HG02623 (cell line): ENCODE measurements at regions not wholly inside any gene's neighbourhood (a gene's known extent, or its start where the extent isn't known, plus 50 kb on each side); places are given as distances from the start of the nearest gene placed in this dataset.

Source experiments
- ATAC-seq: cut with Tn5 transposase; IDR thresholded peaks from one replicate; pipeline ENCODE4 v1.9.1; 2021; ENCODE audit warnings: moderate library complexity; ENCODE audit not compliant: unreplicated experiment

DNA sequence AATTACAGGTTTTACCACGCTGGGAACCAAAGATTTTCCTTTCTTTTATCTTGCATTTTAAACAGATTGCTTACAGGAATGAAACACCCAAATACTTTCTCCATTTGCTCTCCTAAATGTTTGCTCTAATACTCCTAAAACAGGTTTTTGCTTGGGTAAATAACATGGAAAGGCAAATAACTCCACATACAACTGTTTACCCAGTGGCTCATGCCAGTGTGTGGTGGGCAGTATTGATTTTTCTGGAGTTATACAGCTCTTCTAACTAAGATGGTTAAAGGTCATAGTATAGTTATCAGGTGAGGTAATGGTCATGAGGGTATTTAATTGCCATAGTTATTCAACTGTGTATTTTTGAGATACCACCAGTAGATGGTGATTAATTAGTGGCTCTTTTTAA, 61.2 kb upstream of the RAB27B start:
- no peak for ATAC-seq

DNA sequence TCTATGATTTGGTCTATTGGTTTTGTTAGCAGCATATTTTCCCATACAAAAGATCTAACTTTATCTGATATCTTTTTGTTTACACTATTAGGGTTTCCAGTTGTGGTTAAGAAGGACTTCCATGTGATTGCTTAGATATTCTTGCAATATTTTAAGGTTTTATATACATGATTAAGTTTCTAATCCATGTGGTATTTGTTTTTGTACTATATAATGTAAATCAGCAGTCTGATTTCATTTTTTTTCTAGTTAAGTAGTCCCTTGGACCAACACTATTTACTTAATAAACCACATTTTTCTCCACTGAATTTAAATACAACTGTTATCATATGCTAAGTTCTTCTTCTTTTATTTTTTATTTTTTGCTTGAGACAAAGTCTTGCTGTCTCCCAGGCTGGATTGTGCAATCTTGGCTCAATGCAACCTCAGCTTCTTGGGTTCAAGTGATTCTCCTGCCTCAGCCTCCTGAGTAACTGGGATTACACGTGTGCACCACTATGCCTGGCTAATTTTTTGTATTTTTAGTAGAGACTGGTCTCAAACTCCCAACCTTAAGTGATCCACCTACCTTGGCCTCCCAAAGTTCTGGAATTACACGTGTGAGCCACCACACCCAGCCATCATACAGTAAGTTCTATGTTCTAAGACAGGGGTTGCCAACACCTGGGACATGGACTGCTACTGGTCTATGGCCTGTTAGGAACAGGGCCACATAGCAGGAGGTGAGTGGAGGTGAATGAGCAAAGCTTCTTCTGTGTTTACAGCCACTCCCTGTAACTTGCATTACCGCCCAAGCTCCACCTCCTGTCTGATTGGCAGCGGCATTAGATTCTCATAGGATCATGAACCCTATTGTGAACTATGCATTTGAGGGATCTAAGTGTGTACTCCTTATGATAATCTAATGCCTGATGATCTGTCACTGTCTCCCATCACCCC, 58.5 kb upstream of the RAB27B start:
- ATAC-seq = no peak

DNA sequence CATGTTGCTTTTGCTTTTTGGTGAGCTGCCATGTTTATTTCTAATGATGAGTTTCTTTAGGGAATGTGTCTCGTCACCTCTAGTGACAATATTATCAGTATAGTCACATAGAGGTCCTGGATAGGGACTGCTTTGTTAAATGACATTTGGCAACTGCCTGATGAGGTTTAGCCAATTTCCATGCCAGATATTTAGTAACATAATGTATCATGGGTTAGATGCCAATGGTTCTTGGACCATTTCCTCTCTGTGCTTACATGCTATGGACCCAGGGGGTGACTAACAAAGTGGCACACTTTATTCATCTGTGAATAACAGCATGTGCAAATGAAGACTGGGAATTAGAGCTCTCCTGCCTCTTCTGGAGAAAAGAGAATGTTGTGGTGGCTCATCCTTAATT, 56.2 kb upstream of the RAB27B start:
- no peak for ATAC-seq

DNA sequence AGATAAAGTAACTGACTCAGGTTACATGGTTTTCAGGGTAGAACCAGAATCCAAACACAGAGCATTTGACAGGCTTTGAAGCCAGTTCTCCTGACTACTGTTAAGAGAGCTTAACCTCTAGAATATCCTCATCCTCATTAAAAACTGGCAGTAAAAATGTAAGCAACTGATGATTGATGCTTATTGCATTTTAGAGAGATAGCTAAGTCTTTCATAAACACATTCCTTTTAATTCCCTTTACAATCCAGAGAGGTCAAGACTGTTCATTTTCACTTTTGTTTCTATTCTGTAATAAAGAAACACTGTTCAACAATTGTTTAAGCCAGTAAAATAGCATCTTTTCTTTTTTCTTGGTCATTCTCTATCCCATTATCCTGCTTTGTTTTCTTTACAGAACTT, 53.9 kb upstream of the RAB27B start:
- ATAC-seq = no peak

DNA sequence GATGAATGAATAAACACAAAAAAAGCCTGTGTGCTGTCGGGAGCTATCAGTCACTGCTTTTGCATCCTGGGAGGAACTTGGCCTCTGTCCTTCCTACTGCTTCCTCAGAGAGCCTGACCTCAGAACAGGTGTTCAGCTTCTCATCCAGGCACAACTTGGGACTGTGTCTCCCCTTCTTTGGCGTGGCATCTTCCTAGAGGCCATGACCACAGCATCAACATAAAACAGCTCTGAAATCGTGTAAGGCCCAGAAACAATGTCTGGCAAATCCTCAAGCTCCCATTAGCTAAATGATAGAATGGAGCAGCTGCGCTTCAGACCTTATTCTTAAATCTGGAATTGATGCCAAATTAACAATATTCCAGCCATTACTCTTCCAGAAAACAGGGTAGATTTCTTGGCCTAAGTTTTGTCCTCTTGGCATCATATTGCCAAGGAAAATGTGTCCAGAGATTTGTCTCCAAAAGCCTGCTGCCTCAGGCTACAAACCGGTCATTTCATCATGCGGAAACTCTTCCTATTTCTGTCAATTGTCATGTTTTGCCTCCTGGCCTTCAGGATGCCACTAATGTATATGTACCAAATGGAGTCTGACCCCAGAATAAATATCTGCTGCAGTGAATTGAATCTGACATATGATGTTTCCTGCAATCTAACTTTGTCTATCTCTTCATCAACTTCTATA, 53.2 kb upstream of the RAB27B start:
- ATAC-seq = no peak

DNA sequence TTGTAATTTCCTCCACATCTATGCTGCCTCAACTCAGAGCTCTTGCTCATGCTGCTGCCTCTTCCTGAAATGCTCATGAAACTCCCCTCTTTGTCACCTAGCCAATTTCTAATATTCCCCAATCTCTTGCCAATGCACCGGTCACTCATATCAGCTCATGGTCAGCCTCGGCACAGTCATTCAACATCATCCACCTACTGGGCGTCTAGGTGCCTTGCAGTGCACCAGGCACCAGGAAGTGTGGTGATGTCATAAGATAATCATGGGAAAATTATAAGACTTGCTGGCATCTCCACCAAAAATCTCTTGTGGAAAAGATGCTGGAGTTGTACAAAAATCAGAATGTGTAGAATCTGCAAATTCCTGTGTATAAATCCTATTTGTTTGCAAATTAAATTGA, 52.6 kb upstream of the RAB27B start:
- no peak for ATAC-seq

DNA sequence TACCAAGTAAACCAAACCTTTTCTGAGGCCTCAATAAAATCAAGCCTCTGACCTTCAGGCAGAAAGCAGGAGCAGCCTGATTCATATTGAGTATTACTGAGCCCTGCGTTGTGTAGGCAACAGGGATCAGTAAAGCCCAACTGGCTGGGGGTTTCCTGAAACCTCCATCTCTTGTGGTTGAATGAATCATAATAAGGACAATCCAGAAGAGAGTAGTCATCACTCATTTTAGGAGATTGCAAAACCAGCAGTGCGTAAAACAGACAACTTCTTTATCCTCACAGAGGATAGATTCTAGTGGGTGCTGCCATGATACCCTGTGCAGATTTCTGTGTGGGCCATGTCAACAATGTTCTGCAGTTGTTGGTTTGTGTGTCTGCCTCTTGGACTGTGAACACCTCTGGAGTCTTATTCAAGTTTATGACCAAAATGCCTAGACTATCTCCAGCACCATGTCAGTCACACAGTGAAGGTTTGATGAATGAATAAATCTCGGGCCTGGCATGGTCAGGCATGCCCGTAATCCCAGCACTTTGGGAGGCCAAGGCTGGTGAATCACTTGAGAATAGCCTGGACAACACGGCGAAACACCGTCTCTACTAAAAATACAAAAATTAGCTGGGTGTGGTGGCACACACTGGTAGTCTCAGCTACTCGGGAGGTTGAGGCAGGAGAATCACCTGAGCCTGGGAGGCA, 51.8 kb upstream of the RAB27B start:
- ATAC-seq = no peak

DNA sequence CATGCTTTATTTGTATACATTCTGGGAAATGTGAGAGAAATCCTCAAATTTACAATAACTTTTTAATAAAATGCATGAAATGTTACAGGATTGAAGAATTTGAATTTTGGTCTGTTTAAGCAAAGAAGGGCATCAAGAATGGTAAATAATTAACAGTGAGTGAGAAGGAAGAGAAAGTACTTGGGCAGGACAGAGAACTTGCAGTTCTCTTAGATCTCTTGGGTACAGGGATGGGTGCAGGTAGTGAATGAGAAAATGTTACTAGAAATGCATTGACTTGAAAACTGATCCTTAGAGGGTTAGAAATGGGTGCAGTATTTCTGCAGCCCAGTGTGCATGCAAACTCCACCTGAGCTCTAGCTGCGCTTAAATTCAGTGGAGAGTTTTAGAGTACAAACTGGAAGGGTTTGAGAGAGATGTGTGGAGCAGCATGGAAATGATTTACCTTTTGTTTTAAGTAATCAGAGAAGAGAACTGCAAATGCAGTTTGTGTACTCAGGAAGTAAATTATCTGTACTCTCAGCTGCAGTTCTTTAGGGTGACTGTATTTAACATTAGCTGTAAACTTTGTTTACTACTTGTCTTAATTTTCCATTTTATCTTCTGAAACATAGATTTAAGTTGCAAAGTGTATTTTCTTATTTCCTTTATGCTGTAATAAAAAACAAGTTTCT, 51.0 kb upstream of the RAB27B start:
- no peak for ATAC-seq

DNA sequence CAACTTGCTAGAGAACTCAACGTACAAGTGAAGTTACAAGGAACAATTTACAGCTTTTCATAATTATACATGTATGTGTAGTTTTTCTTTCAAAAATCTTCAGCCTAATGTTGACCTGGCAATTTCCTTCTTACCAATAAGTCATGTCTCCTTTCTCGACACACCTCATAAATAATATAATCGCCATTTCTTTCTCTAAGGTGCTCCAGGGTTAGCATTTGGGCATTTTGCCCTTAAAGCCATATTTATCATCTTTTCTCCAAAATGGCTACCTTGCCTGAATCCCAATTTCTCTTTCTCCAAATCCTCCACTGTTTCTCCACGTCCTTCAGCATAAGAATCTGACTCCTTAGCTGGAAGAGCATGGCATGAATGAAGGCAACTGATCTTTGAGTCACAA, 50.3 kb upstream of the RAB27B start:
- no peak for ATAC-seq
